Endothelial cell (in vitro differentiated cells): ENCODE measurements at regions not wholly inside any gene's neighbourhood (a gene's known extent, or its start where the extent isn't known, plus 50 kb on each side); places are given as distances from the start of the nearest gene placed in this dataset.

Experiments
- DNase-seq: peaks from one replicate; pipeline ENCODE4 v3.0.0; 2021; ENCODE audit warnings: low spot score
- H3K27ac Mint-ChIP-seq: one replicate; pipeline ENCODE4 v1.8.0; 2021; ENCODE audit warnings: mixed read lengths, inconsistent platforms; ENCODE audit not compliant: unreplicated experiment
- H3K27me3 Mint-ChIP-seq: one replicate; pipeline ENCODE4 v1.8.0; 2021; ENCODE audit warnings: mild to moderate bottlenecking, moderate library complexity, mixed read lengths, inconsistent platforms; ENCODE audit not compliant: unreplicated experiment
- H3K36me3 Mint-ChIP-seq: one replicate; pipeline ENCODE4 v1.8.0; 2021; ENCODE audit warnings: mild to moderate bottlenecking, low read depth, mixed read lengths, inconsistent platforms; ENCODE audit not compliant: unreplicated experiment
- H3K4me1 Mint-ChIP-seq: one replicate; pipeline ENCODE4 v1.8.0; 2021; ENCODE audit warnings: mild to moderate bottlenecking, mixed read lengths, inconsistent platforms; ENCODE audit not compliant: unreplicated experiment
- H3K4me3 Mint-ChIP-seq: one replicate; pipeline ENCODE4 v1.8.0; 2021; ENCODE audit warnings: mild to moderate bottlenecking, mixed read lengths, inconsistent platforms; ENCODE audit not compliant: unreplicated experiment
- H3K9me3 Mint-ChIP-seq: one replicate; pipeline ENCODE4 v1.8.0; 2021; ENCODE audit warnings: mixed read lengths, inconsistent platforms; ENCODE audit not compliant: unreplicated experiment
- TF ChIP-seq, protein P1 (sequence below): fragments of 200-600 bp; sonication (generic); IDR thresholded peaks from one replicate; pipeline ENCODE4 v1.5.0; 2021; ENCODE audit warnings: antibody characterized with exemption; ENCODE audit not compliant: unreplicated experiment

DNA sequence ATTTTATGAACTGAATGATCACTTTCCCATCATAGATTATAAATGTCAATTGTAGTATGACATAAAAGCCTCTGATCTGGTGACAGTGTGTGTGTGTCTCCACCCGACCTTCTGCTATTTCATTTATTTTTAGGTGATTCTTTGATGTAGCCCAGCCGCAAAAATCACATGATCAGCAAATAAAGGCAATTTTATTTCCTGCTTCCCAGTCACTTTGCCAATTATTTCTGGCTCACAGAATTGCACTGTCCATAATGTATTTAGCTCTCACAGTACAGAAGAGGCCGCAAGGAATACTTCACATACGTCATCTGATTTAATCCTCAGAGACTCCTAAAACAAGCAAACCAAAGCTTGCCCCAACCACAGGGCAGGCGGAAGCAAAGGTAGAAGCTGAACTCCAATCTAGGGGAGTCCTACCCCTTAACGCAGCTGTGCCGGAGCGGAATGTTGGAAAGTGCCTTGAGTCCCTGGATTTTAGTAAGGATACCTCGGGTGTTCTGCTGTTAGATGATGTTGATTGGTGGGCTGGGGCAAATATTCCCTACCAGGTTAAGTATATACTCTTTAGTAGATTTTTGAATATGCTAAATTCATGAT is 384.0 kb upstream of the IRX4 start:
- Mint-ChIP-seq H3K9me3 (peaks cover 4% of the 10 kb centered on the region), H3K27me3 (no peaks in the 10 kb centered on the region), H3K4me3 (no peak overlapping the region), H3K36me3 (no peaks in the 10 kb centered on the region), H3K27ac (no peak overlapping the region), H3K4me1 (no peaks in the 10 kb centered on the region)
- DNase-seq = no peak
- TF ChIP-seq, protein P1, sequence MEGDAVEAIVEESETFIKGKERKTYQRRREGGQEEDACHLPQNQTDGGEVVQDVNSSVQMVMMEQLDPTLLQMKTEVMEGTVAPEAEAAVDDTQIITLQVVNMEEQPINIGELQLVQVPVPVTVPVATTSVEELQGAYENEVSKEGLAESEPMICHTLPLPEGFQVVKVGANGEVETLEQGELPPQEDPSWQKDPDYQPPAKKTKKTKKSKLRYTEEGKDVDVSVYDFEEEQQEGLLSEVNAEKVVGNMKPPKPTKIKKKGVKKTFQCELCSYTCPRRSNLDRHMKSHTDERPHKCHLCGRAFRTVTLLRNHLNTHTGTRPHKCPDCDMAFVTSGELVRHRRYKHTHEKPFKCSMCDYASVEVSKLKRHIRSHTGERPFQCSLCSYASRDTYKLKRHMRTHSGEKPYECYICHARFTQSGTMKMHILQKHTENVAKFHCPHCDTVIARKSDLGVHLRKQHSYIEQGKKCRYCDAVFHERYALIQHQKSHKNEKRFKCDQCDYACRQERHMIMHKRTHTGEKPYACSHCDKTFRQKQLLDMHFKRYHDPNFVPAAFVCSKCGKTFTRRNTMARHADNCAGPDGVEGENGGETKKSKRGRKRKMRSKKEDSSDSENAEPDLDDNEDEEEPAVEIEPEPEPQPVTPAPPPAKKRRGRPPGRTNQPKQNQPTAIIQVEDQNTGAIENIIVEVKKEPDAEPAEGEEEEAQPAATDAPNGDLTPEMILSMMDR = no peak

DNA sequence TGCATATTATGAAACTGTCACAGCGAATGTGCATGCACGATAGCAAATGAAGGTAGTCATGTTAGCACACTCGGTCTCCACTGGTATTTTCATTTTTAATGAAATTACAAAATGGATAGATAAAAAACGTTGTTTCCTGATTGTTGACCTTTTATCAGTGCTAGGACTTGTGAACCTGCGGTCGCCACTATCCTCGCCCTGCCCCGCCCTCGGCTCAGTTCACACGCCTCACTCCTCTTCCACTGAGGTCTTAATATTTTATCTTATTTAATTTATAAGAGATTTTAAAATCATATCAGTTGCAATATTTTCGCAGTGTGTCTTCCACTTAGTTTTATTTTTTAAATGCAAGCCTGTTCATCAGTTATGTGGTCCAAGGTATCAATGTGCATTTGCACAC is 382.6 kb upstream of the IRX4 start:
- Mint-ChIP-seq H3K27ac (no peak overlapping the region), H3K27me3 (no peaks in the 10 kb centered on the region), H3K36me3 (no peaks in the 10 kb centered on the region), H3K9me3 (peaks cover 4% of the 10 kb centered on the region), H3K4me1 (no peaks in the 10 kb centered on the region), H3K4me3 (no peak overlapping the region)
- DNase-seq = no peak
- TF ChIP-seq, protein P1 = no peak

DNA sequence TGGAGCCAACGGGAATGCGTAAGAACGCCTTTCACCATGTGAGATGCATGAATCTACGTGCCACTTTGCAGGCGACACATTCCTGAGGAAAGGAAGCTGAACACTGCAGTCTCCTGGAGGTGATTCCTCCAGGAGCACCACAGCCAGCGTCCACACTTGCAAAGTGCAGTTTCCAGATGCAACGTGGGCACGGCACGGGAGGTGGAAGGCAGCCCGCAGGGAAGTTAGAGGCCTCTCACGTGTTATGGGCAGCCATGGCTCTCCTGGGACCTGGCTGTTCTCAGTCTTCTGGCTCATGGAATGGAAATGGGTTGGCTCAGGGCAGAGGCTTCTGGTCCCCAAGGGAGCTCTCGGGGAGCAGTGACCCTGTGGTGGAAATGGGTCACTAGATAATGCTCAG is 381.0 kb upstream of the IRX4 start:
- Mint-ChIP-seq H3K27me3 (no peaks in the 10 kb centered on the region), H3K4me3 (no peak overlapping the region), H3K4me1 (no peaks in the 10 kb centered on the region), H3K36me3 (no peaks in the 10 kb centered on the region), H3K9me3 (peaks cover 4% of the 10 kb centered on the region), H3K27ac (no peak overlapping the region)
- TF ChIP-seq, protein P1 = no peak
- DNase-seq = no peak

DNA sequence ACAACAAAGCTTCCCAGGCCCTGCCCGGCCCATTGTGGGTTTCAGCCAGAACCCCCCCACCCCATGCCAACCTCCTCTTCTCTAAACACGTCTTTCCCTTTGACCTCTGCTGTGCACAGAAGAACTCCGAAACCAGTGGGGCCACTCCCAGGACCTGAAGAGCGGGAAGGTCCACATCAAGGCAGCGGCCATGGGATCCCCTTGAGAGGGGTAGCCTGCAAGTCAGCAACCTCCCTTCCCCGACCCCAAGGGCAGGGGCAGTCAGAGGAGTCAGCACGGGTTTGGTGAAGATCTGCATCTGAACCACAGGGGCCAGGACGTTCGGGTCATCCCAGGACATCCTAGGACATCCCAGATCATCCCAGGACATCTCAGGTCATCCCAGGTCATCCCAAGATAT is 379.9 kb upstream of the IRX4 start:
- DNase-seq = no peak

DNA sequence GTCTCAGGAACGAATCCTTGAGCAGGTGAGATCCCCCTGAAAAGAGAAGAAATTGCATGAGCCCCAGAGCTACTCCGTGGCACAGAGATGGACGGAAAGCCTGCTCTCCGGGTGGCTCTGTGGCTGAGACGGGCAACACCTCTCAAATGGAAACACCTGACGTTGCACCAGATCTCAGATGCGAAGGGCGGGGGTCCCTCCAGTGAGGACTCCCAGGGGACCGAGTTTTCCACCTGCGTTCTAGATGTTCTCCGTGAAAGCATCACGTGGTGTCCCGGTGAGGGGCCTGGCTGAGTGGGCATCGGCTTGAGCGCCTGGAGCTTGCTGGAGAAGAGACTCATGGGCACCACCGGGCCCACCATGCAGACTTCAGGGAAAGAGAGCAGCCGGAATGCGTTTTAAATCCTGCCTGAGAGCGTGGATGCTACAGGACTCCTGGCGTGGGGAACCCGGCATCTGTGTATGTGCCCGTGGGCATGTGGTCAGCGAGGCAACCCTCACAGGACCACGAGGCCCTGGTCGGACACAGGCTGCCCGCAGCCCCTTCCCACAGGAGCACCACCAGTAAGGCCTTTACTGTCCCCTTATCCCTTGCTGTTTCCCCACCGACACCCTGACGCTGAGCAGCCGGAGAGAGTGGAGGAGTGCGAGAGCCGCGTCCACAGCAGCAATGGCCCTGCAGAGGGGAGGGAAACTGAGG is 378.4 kb upstream of the IRX4 start:
- Mint-ChIP-seq H3K27me3 (peaks cover 3% of the 10 kb centered on the region), H3K4me1 (no peaks in the 10 kb centered on the region), H3K36me3 (no peaks in the 10 kb centered on the region), H3K4me3 (no peak overlapping the region), H3K9me3 (no peaks in the 10 kb centered on the region), H3K27ac (no peak overlapping the region)
- DNase-seq = no peak
- TF ChIP-seq, protein P1 = no peak

More for the DNA sequence above, 379.9 kb upstream of the IRX4 start:
- Mint-ChIP-seq H3K4me1 (no peaks in the 10 kb centered on the region), H3K27me3 (peaks cover 3% of the 10 kb centered on the region), H3K27ac (no peak overlapping the region), H3K36me3 (no peaks in the 10 kb centered on the region), H3K9me3 (peaks cover under 1% of the 10 kb centered on the region), H3K4me3 (no peak overlapping the region)
- TF ChIP-seq, protein P1 = no peak
